ENCODE measurements at regions not wholly inside any gene's neighbourhood (a gene's known extent, or its start where the extent isn't known, plus 50 kb on each side); places are given as distances from the start of the nearest gene placed in this dataset.

- no peak overlapping the region for H3K27ac Mint-ChIP-seq (ENCODE audit: unreplicated experiment)
- TF ChIP-seq CTCF (IDR thresholded peaks at IDR 0.05): no peak
- no peak overlapping the region for H3K4me3 Mint-ChIP-seq (ENCODE audit: unreplicated experiment)
- H3K27me3 Mint-ChIP-seq (ENCODE audit: unreplicated experiment): peaks cover 3% of the 10 kb centered on the region
- DNase-seq (ENCODE audit: extremely low spot score, unreplicated experiment): peak; percentile 42
- H3K4me1 Mint-ChIP-seq (ENCODE audit: unreplicated experiment): peaks cover 22% of the 10 kb centered on the region
- no peaks in the 10 kb centered on the region for H3K36me3 Mint-ChIP-seq (ENCODE audit: unreplicated experiment)
- H3K9me3 Mint-ChIP-seq (ENCODE audit: unreplicated experiment): no peaks in the 10 kb centered on the region
Observed at GRCh38 chr9:89814340-89815040, 209.7 kb downstream of the GADD45G start.

GRCh38 chr9:89815061-89815902 lies 210.5 kb downstream of the GADD45G start:
- Mint-ChIP-seq H3K4me1 (ENCODE audit: unreplicated experiment) (peaks cover 14% of the 10 kb centered on the region), H3K27me3 (ENCODE audit: unreplicated experiment) (peaks cover 3% of the 10 kb centered on the region), H3K9me3 (ENCODE audit: unreplicated experiment) (no peaks in the 10 kb centered on the region), H3K27ac (ENCODE audit: unreplicated experiment) (no peak overlapping the region), H3K4me3 (ENCODE audit: unreplicated experiment) (no peak overlapping the region), H3K36me3 (ENCODE audit: unreplicated experiment) (no peaks in the 10 kb centered on the region)
- TF ChIP-seq CTCF (IDR thresholded peaks at IDR 0.05): no peak
- DNase-seq (ENCODE audit: extremely low spot score, unreplicated experiment): peak; percentile 49

- H3K27ac Mint-ChIP-seq (ENCODE audit: unreplicated experiment): no peak overlapping the region
- peaks cover 3% of the 10 kb centered on the region for H3K27me3 Mint-ChIP-seq (ENCODE audit: unreplicated experiment)
- no peak overlapping the region for H3K4me3 Mint-ChIP-seq (ENCODE audit: unreplicated experiment)
- peaks cover 6% of the 10 kb centered on the region for H3K4me1 Mint-ChIP-seq (ENCODE audit: unreplicated experiment)
- TF ChIP-seq CTCF (IDR thresholded peaks at IDR 0.05): no peak
- H3K36me3 Mint-ChIP-seq (ENCODE audit: unreplicated experiment): no peaks in the 10 kb centered on the region
- H3K9me3 Mint-ChIP-seq (ENCODE audit: unreplicated experiment): no peaks in the 10 kb centered on the region
- peak; percentile 75 for DNase-seq (ENCODE audit: extremely low spot score, unreplicated experiment)
Observed at GRCh38 chr9:89815903-89816573, 211.2 kb downstream of the GADD45G start.

- Mint-ChIP-seq H3K9me3 (ENCODE audit: unreplicated experiment) (no peaks in the 10 kb centered on the region), H3K36me3 (ENCODE audit: unreplicated experiment) (no peaks in the 10 kb centered on the region), H3K4me3 (ENCODE audit: unreplicated experiment) (no peak overlapping the region), H3K27ac (ENCODE audit: unreplicated experiment) (no peak overlapping the region), H3K4me1 (ENCODE audit: unreplicated experiment) (peaks cover 4% of the 10 kb centered on the region), H3K27me3 (ENCODE audit: unreplicated experiment) (peaks cover 3% of the 10 kb centered on the region)
- peak; percentile 63 for DNase-seq (ENCODE audit: extremely low spot score, unreplicated experiment)
- TF ChIP-seq CTCF (IDR thresholded peaks at IDR 0.05): no peak
Observed at GRCh38 chr9:89817151-89817950, 212.5 kb downstream of the GADD45G start.
